HG03457 (cell line): ENCODE measurements at regions not wholly inside any gene's neighbourhood (a gene's known extent, or its start where the extent isn't known, plus 50 kb on each side); places are given as distances from the start of the nearest gene placed in this dataset.

Experiments
- ATAC-seq: cut with Tn5 transposase; IDR thresholded peaks from one replicate; pipeline ENCODE4 v1.9.1; 2021; ENCODE audit warnings: moderate number of reproducible peaks; ENCODE audit not compliant: unreplicated experiment

GRCh38 chr9:23153058-23153457, 673.0 kb downstream of the ELAVL2 start:
- no peak for ATAC-seq

GRCh38 chr9:23160491-23160890, 665.5 kb downstream of the ELAVL2 start:
- ATAC-seq, result no peak

GRCh38 chr9:23160952-23161469, 665.0 kb downstream of the ELAVL2 start:
- ATAC-seq, result no peak

- ATAC-seq, result no peak
Measured at GRCh38 chr9:23162789-23163188, 663.3 kb downstream of the ELAVL2 start.

- ATAC-seq, result no peak
Measured at GRCh38 chr9:23171479-23171878, 654.6 kb downstream of the ELAVL2 start.

GRCh38 chr9:23172206-23172605, 653.8 kb downstream of the ELAVL2 start:
- no peak for ATAC-seq

- ATAC-seq, result no peak
Measured at GRCh38 chr9:23172979-23173637, 652.9 kb downstream of the ELAVL2 start.

GRCh38 chr9:23194281-23194680, 631.8 kb downstream of the ELAVL2 start:
- no peak for ATAC-seq

GRCh38 chr9:23215688-23216087, 610.4 kb downstream of the ELAVL2 start:
- ATAC-seq, result no peak

- ATAC-seq, result no peak
Measured at GRCh38 chr9:23219471-23219870, 606.6 kb downstream of the ELAVL2 start.

- no peak for ATAC-seq
Measured at GRCh38 chr9:23220171-23220570, 605.9 kb downstream of the ELAVL2 start.

- ATAC-seq, result no peak
Measured at GRCh38 chr9:23220957-23221356, 605.1 kb downstream of the ELAVL2 start.

- ATAC-seq, result no peak
Measured at GRCh38 chr9:23229890-23230317, 596.1 kb downstream of the ELAVL2 start.

GRCh38 chr9:23232831-23233230, 593.2 kb downstream of the ELAVL2 start:
- no peak for ATAC-seq

GRCh38 chr9:23243523-23243922, 582.5 kb downstream of the ELAVL2 start:
- no peak for ATAC-seq

- no peak for ATAC-seq
Measured at GRCh38 chr9:23245067-23245466, 581.0 kb downstream of the ELAVL2 start.

- no peak for ATAC-seq
Measured at GRCh38 chr9:23254404-23255184, 571.4 kb downstream of the ELAVL2 start.

GRCh38 chr9:23255346-23255745, 570.7 kb downstream of the ELAVL2 start:
- no peak for ATAC-seq

GRCh38 chr9:23258569-23258968, 567.5 kb downstream of the ELAVL2 start:
- no peak for ATAC-seq

- ATAC-seq, result no peak
Measured at GRCh38 chr9:23278561-23278960, 547.5 kb downstream of the ELAVL2 start.

GRCh38 chr9:23287390-23287789, 538.6 kb downstream of the ELAVL2 start:
- no peak for ATAC-seq

- ATAC-seq, result no peak
Measured at GRCh38 chr9:23288545-23288944, 537.5 kb downstream of the ELAVL2 start.
